ENCODE measurements at regions not wholly inside any gene's neighbourhood (a gene's known extent, or its start where the extent isn't known, plus 50 kb on each side); places are given as distances from the start of the nearest gene placed in this dataset.

DNA sequence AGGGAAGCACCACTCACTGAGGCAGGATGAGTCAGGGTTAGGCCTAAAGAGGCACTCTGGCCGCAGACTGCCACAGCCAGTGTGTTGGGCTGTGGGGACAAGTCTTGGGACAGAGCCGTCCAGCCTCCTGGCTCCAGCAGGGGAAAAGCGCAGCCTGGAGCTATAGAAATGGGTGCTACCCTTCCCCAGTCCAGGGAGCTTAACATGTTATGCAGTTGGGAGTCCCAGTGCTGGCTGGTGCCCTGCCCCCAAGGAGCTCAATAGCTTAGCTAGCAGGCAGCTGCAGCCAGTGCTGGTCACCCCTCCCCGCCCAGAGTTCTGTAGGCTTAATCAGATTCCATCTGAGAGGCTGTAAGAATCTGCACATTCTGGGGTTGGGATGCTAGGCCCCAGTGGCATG is 399.6 kb upstream of the TUSC1 start:
- TF ChIP-seq, protein P1, sequence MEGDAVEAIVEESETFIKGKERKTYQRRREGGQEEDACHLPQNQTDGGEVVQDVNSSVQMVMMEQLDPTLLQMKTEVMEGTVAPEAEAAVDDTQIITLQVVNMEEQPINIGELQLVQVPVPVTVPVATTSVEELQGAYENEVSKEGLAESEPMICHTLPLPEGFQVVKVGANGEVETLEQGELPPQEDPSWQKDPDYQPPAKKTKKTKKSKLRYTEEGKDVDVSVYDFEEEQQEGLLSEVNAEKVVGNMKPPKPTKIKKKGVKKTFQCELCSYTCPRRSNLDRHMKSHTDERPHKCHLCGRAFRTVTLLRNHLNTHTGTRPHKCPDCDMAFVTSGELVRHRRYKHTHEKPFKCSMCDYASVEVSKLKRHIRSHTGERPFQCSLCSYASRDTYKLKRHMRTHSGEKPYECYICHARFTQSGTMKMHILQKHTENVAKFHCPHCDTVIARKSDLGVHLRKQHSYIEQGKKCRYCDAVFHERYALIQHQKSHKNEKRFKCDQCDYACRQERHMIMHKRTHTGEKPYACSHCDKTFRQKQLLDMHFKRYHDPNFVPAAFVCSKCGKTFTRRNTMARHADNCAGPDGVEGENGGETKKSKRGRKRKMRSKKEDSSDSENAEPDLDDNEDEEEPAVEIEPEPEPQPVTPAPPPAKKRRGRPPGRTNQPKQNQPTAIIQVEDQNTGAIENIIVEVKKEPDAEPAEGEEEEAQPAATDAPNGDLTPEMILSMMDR (IDR thresholded peaks at IDR 0.05): no peak
- TF ChIP-seq POLR2A (IDR thresholded peaks at IDR 0.05): no peak

Data from testis (tissue), 2 donors.